ENCODE measurements at regions not wholly inside any gene's neighbourhood (a gene's known extent, or its start where the extent isn't known, plus 50 kb on each side); places are given as distances from the start of the nearest gene placed in this dataset.

GRCh38 chr18:37666451-37666850 lies 100.9 kb upstream of the CELF4 start:
- no peak for DNase-seq

GRCh38 chr18:37665346-37665745 lies 99.7 kb upstream of the CELF4 start:
- DNase-seq: no peak

DNA sequence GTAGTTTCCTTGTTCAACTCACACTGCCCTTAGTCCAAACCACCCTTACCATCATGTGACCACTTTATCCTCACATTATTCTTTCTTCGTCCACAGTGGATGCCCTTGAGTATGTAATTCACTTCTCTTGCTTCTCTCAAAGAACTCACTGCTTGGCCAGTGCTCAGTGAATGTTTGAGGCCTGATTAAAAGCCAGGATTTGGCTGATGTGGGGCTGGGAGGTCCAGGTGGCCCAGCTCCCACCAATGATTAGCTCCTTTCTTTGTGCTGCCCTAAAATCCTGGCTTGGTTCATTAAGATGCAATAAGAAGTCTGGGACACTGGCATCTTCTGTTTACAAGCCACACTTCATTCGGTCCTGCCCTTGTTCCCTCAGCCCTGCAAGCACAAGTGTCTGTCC lies 97.8 kb upstream of the CELF4 start:
- no peak for DNase-seq

DNA sequence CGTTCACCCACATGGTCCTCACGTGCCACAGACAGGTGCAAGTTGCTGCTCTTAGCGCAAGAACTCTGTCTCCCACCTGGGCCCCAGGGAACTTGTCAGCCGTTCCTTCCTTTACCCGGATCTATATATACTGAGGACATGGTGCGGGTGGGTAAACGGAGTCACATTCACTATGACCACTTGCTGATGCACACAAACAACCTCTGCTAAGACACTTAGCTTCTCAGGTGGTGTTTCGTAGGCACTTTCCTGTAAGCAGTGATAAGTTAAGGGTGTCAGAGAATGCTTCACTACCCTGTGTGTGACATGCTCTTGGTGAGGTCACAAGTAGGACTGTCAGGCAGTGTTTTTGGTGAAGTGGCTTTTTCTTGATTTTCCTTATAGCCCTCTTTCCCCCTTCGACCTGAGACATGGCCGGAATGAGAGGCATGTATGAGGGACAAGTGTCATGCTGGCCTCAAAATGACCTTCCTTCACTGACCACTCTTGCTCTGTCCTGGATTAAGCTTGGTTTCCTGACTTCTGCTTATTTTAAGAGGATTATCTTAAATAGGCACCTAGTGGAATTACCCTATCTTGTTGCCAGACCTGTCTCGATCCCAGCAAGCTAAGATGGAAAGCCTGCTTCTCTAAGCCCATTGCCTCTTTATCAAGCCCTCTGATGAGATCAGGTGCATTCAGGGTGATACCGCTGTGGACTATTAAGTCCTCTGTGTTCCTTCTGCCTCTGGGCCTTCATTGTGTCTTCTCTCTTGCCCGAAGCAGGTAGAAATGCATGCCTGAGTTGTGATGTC lies 97.1 kb upstream of the CELF4 start:
- DNase-seq: no peak

- DNase-seq: no peak
These were observed 96.5 kb upstream of the CELF4 start for GRCh38 chr18:37662099-37662498.

DNA sequence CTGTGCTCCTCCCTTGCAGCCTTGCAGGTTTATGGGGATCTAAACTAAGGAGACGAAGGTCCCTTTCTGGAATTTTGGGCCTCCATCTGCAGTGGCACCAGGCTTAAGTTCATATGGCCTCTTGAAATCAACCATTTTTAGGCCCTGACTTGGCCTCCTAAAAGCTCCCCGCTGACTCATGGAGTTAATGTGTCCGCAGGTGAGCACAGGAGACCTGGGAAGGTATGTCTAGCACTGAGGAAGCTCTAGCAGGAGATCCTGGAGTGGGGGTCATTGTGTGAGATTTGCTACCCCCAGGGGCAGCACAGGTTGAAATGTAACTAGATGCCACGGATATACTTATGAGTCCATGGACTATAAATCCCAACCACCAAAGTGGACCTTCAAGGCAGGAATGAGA lies 95.9 kb upstream of the CELF4 start:
- no peak for DNase-seq

DNA sequence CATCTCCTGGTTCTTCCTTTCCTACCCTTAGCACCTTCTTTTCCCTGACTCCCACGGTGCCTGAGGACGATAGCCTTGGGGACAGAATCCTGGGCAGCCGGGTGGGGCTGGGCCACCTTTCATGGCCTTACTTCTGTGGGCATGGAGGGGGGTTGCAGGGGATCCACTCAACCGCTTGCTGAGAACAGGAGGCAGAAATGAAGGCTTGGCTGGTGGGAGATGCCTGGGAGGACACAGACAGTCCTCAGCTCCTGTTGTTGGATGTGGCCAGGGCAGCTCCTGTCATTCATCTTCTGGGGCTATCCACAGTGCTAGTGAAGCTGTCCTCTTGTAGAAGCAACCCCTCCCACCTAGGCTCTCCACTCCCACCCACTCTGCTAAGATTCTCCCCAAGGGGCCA lies 95.5 kb upstream of the CELF4 start:
- no peak for DNase-seq

GRCh38 chr18:37660658-37661057 lies 95.1 kb upstream of the CELF4 start:
- DNase-seq: no peak

DNA sequence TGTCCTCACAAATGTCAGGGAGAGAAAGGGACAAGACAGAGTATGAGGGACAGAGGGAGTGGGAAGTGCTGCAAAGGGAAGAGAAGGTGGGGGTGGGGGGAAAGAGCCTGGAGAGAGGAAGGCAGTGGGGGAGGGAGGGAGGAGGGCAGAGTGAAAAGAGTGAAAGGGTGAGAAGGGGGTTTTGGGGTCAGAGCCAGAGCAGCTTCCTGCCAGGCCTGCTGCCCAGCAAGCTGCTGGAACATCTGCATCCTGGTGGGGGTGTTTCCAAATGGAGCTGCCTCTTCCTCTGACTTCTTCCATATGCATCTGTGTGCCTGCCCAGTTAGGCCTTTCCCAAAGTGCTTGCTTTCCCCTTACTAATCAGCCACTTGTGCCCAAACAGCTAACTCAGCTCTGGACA lies 94.3 kb upstream of the CELF4 start:
- DNase-seq: no peak

DNA sequence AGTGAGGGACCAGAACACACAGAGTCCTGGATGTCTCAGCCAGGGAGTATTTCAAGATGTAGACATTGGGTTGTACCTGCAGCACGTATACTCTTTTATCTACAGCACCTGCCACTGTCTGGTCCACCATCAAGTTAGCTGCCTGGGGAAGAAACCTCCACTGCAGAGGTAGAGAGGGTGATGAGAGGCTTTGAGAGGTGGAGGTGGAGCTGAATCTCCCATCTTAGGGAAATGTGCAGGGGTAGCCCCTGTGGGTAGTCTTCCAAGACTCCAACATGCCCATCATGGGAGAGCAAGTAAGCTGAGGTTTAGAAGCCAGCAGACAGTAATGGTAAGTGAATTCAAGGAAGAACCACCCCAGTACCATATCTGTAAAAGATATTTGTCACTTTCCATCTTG lies 93.3 kb upstream of the CELF4 start:
- DNase-seq: no peak

DNA sequence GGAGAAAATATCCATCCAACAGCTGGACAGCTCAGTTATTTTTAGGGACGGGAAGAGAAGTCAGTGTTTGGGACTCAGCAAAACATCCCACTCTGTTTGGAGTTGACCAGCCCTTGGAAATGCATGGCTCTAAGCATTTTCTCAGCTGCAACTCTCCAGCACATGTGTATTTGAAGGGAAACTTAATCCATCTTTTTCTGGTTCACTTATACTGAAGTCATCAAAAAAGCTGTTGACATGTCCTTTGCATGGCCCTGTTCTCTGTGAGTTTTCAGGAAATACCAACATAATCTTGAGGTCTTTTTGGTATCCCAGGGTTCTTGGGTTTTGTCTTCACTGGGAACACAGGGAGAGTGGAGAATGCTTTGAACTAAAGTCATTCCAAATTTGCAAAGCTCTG lies 91.9 kb upstream of the CELF4 start:
- DNase-seq: no peak

DNA sequence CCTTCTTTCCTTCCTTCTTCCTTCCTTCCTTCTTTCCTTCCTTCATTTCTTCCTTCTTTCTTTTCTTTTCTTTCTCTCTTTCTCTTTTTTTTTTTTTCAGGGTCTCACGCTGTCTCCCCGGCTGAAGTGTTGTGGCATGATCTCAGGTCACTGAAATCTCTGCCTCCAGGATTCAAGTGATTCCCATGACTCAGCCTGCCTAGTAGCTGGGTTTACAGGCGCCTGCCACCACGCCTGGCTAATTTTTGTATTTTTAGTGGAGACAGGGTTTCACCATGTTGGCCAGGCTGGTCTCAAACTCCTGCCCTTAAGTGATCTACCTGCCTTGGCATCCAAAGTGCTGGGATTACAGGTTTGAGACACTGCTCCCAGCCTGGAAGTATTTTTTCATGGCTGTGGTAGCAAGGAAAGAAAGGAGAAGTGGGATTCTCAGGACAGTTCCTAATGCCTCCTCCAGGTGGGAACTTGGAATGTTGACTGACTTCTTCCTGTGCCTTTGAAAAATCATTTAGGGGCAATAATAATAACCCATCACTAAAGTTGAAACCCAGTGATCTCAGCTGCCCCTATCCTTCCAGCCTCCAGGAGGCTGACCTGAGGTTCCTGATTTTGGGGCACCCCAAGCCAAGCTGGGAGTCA lies 89.3 kb upstream of the CELF4 start:
- no peak for DNase-seq

DNA sequence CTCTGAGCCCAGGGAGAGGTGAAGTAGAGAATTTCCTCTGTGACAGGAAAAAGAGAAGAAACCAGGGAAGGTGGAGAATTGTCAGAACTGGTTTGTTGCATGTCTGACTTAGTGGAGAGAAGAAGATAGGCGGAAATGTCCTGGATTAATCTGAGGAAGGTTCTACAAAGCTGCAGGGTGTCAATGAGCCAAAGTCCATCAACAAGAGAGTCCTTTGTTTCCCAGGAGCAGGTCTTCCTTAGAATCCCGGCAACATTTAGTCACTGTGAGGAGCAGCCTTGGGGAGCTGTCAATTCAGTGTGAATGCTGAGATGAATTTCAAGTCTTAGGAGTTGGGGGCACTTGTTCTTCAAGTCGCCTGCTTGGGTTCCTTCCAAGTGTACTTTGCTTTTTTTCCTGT lies 88.4 kb upstream of the CELF4 start:
- DNase-seq: no peak

GRCh38 chr18:37653618-37654017 lies 88.0 kb upstream of the CELF4 start:
- DNase-seq: no peak

DNA sequence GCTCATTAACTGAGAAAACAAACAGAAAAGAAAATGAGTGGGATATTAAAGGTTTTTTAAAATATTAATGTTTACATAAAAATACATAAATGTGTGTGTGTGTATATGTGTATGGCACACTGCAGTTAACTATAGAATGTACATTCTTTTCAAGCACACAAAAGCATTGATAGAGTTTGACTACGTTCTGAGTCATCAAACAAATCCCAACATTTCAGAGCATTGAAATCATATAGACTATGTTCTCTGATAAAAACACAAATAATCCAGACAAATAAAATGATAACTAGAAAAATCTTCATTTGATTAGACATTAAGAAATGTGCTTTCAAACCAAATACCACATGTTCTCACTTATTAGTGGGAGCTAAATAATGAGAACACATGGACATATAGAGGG lies 84.3 kb upstream of the CELF4 start:
- DNase-seq: no peak

- DNase-seq: no peak
These were observed 83.8 kb upstream of the CELF4 start for GRCh38 chr18:37649416-37649815.

DNA sequence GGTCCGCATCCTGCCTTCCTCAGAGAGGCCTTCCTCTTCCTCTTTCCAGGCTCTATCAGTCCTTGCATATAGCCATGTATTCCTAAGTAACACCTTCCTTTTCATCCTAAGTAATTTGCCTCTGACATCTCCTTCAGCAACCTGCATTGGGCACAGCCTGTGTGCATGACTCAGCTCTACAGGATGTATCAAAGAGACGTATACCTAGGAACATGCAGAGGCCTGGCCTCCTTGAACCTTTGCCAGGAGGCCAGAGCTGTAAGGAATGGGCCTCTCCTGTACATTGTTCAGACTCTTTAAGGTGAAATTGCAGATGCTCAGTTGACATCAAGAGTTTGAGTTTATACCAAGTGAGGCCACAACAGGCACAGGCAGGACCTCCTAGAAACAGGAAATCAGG lies 76.0 kb upstream of the CELF4 start:
- DNase-seq: no peak

DNA sequence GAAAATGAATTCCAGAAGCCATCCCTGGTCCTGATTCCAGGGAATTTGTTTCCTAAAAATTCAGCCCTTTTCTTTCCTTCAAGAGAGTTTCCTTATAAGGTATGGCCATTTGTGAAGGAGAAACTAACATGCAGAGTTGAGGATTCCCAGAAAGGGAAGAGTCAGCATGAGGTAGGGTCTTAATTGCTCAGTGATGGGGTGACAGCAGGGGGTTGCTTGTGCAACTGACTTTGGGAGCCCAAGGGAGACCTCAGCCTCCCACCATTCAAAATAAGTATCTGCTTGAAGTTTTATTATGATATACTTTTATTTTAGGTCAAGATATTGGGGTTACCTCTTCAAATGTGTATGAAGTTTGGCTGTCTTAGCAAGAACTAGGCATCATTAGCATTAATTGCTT lies 74.9 kb upstream of the CELF4 start:
- DNase-seq: no peak

GRCh38 chr18:37639846-37640245 lies 74.2 kb upstream of the CELF4 start:
- no peak for DNase-seq

GRCh38 chr18:37637478-37637850 lies 71.9 kb upstream of the CELF4 start:
- no peak for DNase-seq

DNA sequence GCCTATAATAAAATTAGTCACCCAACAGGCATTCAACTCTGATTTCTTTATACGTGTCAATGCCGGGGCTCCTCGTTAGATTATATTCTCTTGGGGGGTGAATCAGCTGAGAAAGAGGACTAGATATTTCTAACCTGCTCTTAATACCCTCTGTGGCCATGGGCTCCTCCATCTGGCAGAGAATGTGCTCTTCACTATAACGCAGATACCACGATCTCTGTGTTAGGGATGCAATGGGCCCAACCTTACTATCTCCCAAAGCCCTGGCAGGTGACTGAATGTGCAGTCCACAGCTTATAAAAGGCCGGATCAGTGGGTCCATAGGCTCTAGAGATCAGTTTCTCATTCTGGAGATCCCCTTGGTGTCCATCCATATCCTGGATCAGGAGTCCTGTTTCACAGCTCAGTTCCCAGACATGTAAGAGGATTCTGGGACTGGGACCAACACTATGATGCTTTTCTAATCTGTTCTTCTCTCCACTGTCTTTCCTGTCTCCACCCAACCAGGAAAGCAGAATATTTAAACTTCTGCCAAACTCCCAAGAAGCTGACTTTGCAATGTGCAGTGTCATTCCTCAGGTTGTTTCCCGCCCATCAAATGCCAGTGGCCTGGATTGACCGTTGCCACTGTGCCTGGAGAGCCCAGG lies 71.4 kb upstream of the CELF4 start:
- no peak for DNase-seq

DNA sequence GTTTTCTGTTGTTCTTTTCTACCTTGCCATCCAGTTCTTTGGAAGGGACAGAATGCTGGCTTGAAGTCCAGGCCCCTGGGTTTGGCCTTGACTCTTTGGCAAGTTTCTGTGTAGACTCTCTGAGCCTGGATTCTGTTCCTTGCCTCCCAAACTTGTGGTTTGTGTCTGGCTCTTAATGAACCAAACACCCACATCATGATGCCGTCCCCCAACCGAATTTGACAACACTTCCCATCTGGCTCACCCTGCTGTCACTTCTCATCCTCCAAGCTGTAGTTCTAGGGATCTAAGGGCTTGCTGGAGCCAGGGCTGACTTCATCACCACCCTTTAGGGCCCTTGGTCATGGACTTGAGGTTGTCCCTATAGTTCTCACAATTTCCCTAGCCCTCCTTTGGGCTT lies 68.9 kb upstream of the CELF4 start:
- DNase-seq: no peak

DNA sequence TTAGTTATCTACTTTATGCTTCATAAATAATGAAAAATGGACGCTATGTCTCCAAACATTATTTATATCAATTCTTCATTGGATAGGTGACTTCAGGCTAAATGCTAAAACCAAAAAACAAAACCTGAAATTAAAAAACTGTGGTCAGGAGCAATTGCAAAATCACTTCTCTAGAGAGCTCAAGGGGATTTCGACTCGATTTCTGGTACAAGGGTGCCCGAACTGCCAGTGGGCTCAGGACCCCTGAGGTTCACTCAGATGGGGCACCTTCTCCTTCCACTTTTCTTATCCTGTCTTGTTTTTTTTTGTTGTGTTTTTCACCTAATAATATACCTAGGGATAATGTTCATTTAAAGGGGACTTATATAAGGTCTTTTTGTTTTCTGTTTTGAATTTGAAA lies 65.8 kb upstream of the CELF4 start:
- DNase-seq: no peak

GRCh38 chr18:37630334-37630733 lies 64.7 kb upstream of the CELF4 start:
- DNase-seq: no peak
